ENCODE measurements at regions not wholly inside any gene's neighbourhood (a gene's known extent, or its start where the extent isn't known, plus 50 kb on each side); places are given as distances from the start of the nearest gene placed in this dataset.

DNA sequence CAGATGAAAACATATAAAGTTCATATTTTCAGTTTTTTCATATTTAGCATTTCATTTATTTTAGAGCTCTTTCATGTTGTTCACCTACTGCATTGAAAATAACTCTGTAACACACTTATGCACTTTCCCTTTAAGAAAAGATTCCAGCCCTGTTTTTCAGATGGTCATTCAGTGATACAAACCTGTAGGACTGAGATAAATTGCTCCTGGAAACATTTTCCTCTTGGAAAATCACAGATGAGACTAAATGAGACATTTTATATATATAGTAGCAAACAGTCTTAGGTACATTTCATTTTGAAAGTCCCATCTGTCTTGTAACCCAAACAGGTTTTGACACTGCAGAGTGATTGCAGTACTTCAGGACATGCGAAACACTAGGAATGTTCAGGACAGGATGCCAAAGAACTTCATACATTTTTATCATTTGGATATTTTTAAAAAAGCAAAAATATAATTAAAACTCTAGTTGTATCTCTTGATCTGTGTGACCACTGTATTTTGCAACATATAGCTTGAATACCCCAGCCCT, 412.4 kb downstream of the MTX2 start:
- TF ChIP-seq TEAD4 (CRISPR knock-in tag; IDR thresholded peaks at IDR 0.05) (no peak), CREB1 (CRISPR knock-in tag; IDR thresholded peaks at IDR 0.05) (no peak)

All from WTC11 (cell line).